ENCODE measurements at regions not wholly inside any gene's neighbourhood (a gene's known extent, or its start where the extent isn't known, plus 50 kb on each side); places are given as distances from the start of the nearest gene placed in this dataset.
A peak's percentile ranks its signal among the peaks of the same experiment; 100 is the strongest.

DNA sequence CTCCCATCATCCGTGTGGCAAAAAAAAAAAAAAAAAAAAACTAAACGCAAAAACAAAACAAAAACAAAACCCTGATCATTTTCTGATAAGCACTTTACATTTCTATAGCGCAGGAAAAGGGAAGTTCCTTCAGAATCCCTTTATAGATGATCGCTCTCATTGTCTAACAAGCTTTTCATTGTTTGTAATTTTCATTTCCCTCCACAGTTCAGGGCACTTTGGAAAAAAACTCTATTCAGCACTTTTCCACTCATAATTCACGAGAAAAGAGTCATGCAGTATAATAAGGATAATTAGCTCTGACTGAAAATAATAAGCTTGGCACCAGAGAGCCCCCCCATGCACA lies 89.4 kb upstream of the ATXN1 start (continued):
- no peak for TF ChIP-seq RAD21 (IDR thresholded peaks at IDR 0.05; ENCODE audit: low read length)
- no peak for TF ChIP-seq TEAD4 (IDR thresholded peaks at IDR 0.05; ENCODE audit: borderline replicate concordance, insufficient read depth)
- TF ChIP-seq, protein P1, sequence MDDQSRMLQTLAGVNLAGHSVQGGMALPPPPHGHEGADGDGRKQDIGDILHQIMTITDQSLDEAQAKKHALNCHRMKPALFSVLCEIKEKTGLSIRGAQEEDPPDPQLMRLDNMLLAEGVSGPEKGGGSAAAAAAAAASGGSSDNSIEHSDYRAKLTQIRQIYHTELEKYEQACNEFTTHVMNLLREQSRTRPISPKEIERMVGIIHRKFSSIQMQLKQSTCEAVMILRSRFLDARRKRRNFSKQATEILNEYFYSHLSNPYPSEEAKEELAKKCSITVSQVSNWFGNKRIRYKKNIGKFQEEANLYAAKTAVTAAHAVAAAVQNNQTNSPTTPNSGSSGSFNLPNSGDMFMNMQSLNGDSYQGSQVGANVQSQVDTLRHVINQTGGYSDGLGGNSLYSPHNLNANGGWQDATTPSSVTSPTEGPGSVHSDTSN (IDR thresholded peaks at IDR 0.05) = no peak
- TF ChIP-seq FOXJ3 (CRISPR knock-in tag; IDR thresholded peaks at IDR 0.05) = no peak

DNA sequence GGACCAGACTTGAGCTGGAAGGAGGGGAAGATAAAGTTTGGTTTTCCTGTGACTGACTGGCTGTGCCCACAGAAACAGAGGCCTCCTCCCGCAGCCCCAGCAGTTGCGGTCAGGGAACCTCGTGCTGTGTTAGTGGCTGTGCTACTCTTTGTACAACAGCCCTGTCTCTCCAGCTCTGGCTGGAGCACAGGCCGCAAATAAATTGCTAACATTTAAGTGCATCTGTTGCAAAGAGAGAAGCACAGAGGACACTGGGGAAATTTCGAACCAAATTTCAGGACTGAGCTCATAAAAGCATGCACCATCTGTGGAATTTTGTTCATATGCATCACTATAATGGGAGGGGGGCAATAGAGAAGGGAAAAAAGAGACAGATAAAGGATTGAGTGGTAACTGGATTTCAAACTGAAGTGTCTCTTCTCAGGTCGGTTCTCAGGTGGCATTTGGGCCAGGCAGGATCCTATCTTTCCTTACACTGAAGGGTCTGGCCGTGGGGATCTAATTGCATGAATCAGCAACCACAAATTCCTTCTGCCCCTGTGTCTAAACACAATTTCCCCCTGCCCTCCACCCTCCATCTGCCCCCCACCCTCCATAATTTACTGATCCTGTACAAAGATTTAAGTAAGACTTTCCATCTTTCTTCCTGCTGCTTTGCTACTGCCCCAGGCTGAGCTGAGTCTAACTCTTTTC lies 88.9 kb upstream of the ATXN1 start:
- peaks cover 4 to 33% of the 10 kb centered on the region in 2 experiments for H3K4me1 ChIP-seq (ENCODE audit: control insufficient read depth in 1 of 2, insufficient read depth in 2 of 2, low read depth in 1 of 2, low read length in 1 of 2)
- peak overlapping the region; percentile 71; the same call in 1 of the 2 replicates for H2AFZ ChIP-seq (ENCODE audit: low read depth)
- TF ChIP-seq FOSL2 (IDR thresholded peaks at IDR 0.05; ENCODE audit: borderline replicate concordance, low read depth) = no peak
- TF ChIP-seq EZH2phosphoT487 (IDR thresholded peaks at IDR 0.05; ENCODE audit: borderline replicate concordance, low read depth) = no peak
- no peak for TF ChIP-seq RFX5 (IDR thresholded peaks at IDR 0.05; ENCODE audit: low read length)
- TF ChIP-seq, protein P2, sequence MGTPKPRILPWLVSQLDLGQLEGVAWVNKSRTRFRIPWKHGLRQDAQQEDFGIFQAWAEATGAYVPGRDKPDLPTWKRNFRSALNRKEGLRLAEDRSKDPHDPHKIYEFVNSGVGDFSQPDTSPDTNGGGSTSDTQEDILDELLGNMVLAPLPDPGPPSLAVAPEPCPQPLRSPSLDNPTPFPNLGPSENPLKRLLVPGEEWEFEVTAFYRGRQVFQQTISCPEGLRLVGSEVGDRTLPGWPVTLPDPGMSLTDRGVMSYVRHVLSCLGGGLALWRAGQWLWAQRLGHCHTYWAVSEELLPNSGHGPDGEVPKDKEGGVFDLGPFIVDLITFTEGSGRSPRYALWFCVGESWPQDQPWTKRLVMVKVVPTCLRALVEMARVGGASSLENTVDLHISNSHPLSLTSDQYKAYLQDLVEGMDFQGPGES (IDR thresholded peaks at IDR 0.05; ENCODE audit: low read depth, low read length) = no peak
- TF ChIP-seq RXRA (IDR thresholded peaks at IDR 0.05; ENCODE audit: borderline replicate concordance, low read depth) = no peak
- no peak for TF ChIP-seq MEF2A (IDR thresholded peaks at IDR 0.05; ENCODE audit: borderline replicate concordance, low read depth)
- TF ChIP-seq TAF1 (IDR thresholded peaks at IDR 0.05; ENCODE audit: borderline replicate concordance, low read depth, low read length) = no peak
- TF ChIP-seq TCF12 (IDR thresholded peaks at IDR 0.05) = no peak
- TF ChIP-seq CHD2 (IDR thresholded peaks at IDR 0.05; ENCODE audit: low read length, partially characterized antibody) = no peak
- TF ChIP-seq, protein P3, sequence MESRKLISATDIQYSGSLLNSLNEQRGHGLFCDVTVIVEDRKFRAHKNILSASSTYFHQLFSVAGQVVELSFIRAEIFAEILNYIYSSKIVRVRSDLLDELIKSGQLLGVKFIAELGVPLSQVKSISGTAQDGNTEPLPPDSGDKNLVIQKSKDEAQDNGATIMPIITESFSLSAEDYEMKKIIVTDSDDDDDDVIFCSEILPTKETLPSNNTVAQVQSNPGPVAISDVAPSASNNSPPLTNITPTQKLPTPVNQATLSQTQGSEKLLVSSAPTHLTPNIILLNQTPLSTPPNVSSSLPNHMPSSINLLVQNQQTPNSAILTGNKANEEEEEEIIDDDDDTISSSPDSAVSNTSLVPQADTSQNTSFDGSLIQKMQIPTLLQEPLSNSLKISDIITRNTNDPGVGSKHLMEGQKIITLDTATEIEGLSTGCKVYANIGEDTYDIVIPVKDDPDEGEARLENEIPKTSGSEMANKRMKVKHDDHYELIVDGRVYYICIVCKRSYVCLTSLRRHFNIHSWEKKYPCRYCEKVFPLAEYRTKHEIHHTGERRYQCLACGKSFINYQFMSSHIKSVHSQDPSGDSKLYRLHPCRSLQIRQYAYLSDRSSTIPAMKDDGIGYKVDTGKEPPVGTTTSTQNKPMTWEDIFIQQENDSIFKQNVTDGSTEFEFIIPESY (IDR thresholded peaks at IDR 0.05; ENCODE audit: borderline replicate concordance, low read depth) = no peak
- TF ChIP-seq NFIC (IDR thresholded peaks at IDR 0.05; ENCODE audit: borderline replicate concordance) = no peak
- TF ChIP-seq RCOR1 (IDR thresholded peaks at IDR 0.05; ENCODE audit: low read length) = no peak
- no peak for TF ChIP-seq RAD21 (IDR thresholded peaks at IDR 0.05; ENCODE audit: low read length)
- TF ChIP-seq, protein P4, sequence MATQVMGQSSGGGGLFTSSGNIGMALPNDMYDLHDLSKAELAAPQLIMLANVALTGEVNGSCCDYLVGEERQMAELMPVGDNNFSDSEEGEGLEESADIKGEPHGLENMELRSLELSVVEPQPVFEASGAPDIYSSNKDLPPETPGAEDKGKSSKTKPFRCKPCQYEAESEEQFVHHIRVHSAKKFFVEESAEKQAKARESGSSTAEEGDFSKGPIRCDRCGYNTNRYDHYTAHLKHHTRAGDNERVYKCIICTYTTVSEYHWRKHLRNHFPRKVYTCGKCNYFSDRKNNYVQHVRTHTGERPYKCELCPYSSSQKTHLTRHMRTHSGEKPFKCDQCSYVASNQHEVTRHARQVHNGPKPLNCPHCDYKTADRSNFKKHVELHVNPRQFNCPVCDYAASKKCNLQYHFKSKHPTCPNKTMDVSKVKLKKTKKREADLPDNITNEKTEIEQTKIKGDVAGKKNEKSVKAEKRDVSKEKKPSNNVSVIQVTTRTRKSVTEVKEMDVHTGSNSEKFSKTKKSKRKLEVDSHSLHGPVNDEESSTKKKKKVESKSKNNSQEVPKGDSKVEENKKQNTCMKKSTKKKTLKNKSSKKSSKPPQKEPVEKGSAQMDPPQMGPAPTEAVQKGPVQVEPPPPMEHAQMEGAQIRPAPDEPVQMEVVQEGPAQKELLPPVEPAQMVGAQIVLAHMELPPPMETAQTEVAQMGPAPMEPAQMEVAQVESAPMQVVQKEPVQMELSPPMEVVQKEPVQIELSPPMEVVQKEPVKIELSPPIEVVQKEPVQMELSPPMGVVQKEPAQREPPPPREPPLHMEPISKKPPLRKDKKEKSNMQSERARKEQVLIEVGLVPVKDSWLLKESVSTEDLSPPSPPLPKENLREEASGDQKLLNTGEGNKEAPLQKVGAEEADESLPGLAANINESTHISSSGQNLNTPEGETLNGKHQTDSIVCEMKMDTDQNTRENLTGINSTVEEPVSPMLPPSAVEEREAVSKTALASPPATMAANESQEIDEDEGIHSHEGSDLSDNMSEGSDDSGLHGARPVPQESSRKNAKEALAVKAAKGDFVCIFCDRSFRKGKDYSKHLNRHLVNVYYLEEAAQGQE (IDR thresholded peaks at IDR 0.05; ENCODE audit: low read depth, low read length) = no peak
- TF ChIP-seq, protein P5, sequence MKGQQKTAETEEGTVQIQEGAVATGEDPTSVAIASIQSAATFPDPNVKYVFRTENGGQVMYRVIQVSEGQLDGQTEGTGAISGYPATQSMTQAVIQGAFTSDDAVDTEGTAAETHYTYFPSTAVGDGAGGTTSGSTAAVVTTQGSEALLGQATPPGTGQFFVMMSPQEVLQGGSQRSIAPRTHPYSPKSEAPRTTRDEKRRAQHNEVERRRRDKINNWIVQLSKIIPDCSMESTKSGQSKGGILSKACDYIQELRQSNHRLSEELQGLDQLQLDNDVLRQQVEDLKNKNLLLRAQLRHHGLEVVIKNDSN (IDR thresholded peaks at IDR 0.05; ENCODE audit: borderline replicate concordance, low read depth) = no peak
- H3K9me2 ChIP-seq = no peaks in the 10 kb centered on the region
- no peaks in the 10 kb centered on the region for H3K79me2 ChIP-seq (ENCODE audit: insufficient read depth)
- H3K36me3 ChIP-seq (replicated peaks in 1 of 2; ENCODE audit: control insufficient read depth in 1 of 2, insufficient read depth in 2 of 2, low read length in 1 of 2) = no peaks in the 10 kb centered on the region
- ChIA-PET POLR2A (no interaction called here), CTCF (no interaction called here)
- H3K9ac ChIP-seq = peak overlapping the region; percentile 58
- peak overlapping the region; percentile 58 to 89; a peak in 3 of 4 replicates for H3K27ac ChIP-seq (ENCODE audit: low read depth in 2 of 2, low read length in 1 of 2)
- H3K4me2 ChIP-seq = peak overlapping the region; percentile 62
- H4K20me1 ChIP-seq (ENCODE audit: insufficient read depth) = no peaks in the 10 kb centered on the region
- H3K27me3 ChIP-seq (ENCODE audit: insufficient read depth) = no peaks in the 10 kb centered on the region
- WGBS (ENCODE audit: low lambda C conversion rate) = 75% methylated on average over 7 of the region's 7 CpGs
- no peak overlapping the region for H3K4me3 ChIP-seq (ENCODE audit: low read depth in 2 of 2, low read length in 1 of 2)
- DNase-seq = no peak
- no peaks in the 10 kb centered on the region for H3K9me3 ChIP-seq
- peaks cover 18% of the 10 kb centered on the region for H3F3A ChIP-seq (replicated peaks; ENCODE audit: insufficient read depth)
